Right lobe of liver (tissue), 6 donors: ENCODE measurements at regions not wholly inside any gene's neighbourhood (a gene's known extent, or its start where the extent isn't known, plus 50 kb on each side); places are given as distances from the start of the nearest gene placed in this dataset.

Experiments
- ATAC-seq, 4 donors: fragments of 200-7000 bp; cut with Tn5 transposase; one replicate each; pipeline ENCODE4 v1.9.1; 2020; ENCODE audit warnings: mild to moderate bottlenecking in 4 of 4, moderate library complexity in 4 of 4
- DNase-seq, 3 donors: peaks; one replicate each; pipeline ENCODE4 v3.0.0-alpha.2; 2020
- H3K27ac ChIP-seq, 3 donors: fragments of 200-600 bp; one replicate each; pipeline ENCODE4 v1.8.0; 2022
- H3K27me3 ChIP-seq, 2 donors: fragments of 200-600 bp; one replicate each; pipeline ENCODE4 v1.8.0; 2022
- H3K36me3 ChIP-seq, 4 donors: fragments of 200-600 bp; sonication (generic) in 1 of 4; one replicate each; pipeline versions ENCODE4 v1.5.1 to v1.8.0; 2017 to 2022; ENCODE audit warnings: control low read depth in 1 of 4
- H3K4me1 ChIP-seq, 4 donors: fragments of 200-600 bp; sonication (generic) in 1 of 4; one replicate each; pipeline versions ENCODE4 v1.5.1 to v1.8.0; 2017 to 2022; ENCODE audit warnings: control low read depth in 1 of 4
- H3K4me3 ChIP-seq, 3 donors: fragments of 200-600 bp; one replicate each; pipeline ENCODE4 v1.8.0; 2022
- H3K9me3 ChIP-seq, 4 donors: fragments of 200-600 bp; sonication (generic) in 1 of 4; one replicate each; pipeline versions ENCODE4 v1.5.1 to v1.8.0; 2017 to 2022; ENCODE audit warnings: control low read depth in 1 of 4
- POLR2A ChIP-seq: fragments of 450-650 bp; IDR thresholded peaks from one replicate; pipeline ENCODE4 v1.6.1; 2017; ENCODE audit warnings: antibody characterized with exemption, mild to moderate bottlenecking
- WGBS: methylation state at CpG from one replicate; pipeline ENCODE4 v1.1.6; 2018; ENCODE audit warnings: low coverage, low lambda C conversion rate; ENCODE audit not compliant: insufficient coverage; ENCODE audit errors: missing lambda C conversion rate; 5-methylcytosine and 5-hydroxymethylcytosine counted together
- intact Hi-C, 2 donors: fragments of 100-400 bp; cut with DNase I; formaldehyde crosslinking; loops; one replicate each; pipeline versions ENCODE4 v1.11.2 to v1.14.1; 2022
- TF ChIP-seq, protein P1 (sequence below), 4 donors: fragments of 200-600 bp in 3 of 4; fragments of 450-650 bp in 1 of 4; IDR thresholded peaks; one replicate each; pipeline versions ENCODE4 v1.5.1 to v1.8.0; 2016 to 2022; ENCODE audit warnings: antibody characterized with exemption in 4 of 4, mild to moderate bottlenecking in 2 of 4
- donor health status: DM: no; HTN: yes; CAD: no.
- donor health status: DM: no; HTN: no; CAD: no.
- donor health status: DM: no; HTN: no; CAD: no.
- donor health status: DM: no; HTN: yes; CAD: no.
- donor health status: DM: no; HTN: yes; CAD: no.

- ATAC-seq: no peak
- DNase-seq: no peak
- TF ChIP-seq, protein P1, sequence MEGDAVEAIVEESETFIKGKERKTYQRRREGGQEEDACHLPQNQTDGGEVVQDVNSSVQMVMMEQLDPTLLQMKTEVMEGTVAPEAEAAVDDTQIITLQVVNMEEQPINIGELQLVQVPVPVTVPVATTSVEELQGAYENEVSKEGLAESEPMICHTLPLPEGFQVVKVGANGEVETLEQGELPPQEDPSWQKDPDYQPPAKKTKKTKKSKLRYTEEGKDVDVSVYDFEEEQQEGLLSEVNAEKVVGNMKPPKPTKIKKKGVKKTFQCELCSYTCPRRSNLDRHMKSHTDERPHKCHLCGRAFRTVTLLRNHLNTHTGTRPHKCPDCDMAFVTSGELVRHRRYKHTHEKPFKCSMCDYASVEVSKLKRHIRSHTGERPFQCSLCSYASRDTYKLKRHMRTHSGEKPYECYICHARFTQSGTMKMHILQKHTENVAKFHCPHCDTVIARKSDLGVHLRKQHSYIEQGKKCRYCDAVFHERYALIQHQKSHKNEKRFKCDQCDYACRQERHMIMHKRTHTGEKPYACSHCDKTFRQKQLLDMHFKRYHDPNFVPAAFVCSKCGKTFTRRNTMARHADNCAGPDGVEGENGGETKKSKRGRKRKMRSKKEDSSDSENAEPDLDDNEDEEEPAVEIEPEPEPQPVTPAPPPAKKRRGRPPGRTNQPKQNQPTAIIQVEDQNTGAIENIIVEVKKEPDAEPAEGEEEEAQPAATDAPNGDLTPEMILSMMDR (IDR thresholded peaks at IDR 0.05): no peak
- no peak for TF ChIP-seq POLR2A
- H3K27ac ChIP-seq: no peak overlapping the region
- no peaks in the 10 kb centered on the region for H3K36me3 ChIP-seq
- no peaks in the 10 kb centered on the region for H3K4me1 ChIP-seq
- H3K27me3 ChIP-seq: no peaks in the 10 kb centered on the region
- H3K4me3 ChIP-seq: no peak overlapping the region
- no peaks in the 10 kb centered on the region for H3K9me3 ChIP-seq
- intact Hi-C loops: no loop called here
- WGBS: 33% methylated on average over 1 of the region's 2 CpGs
Observed at GRCh38 chr22:34296461-34296860, 376.2 kb upstream of the LARGE1 start.

- TF ChIP-seq, protein P1 (IDR thresholded peaks at IDR 0.05): no peak
- no peak for TF ChIP-seq POLR2A
- H3K27ac ChIP-seq: no peak overlapping the region
- no peaks in the 10 kb centered on the region for H3K9me3 ChIP-seq
- H3K4me1 ChIP-seq: no peaks in the 10 kb centered on the region
- no peaks in the 10 kb centered on the region for H3K27me3 ChIP-seq
- ATAC-seq: no peak
- H3K36me3 ChIP-seq: no peaks in the 10 kb centered on the region
- H3K4me3 ChIP-seq: no peak overlapping the region
- 90% methylated on average over 1 of the region's 1 CpG for WGBS
- intact Hi-C loops: no loop called here
- no peak for DNase-seq
Observed at GRCh38 chr22:34297536-34298120, 377.4 kb upstream of the LARGE1 start.

- no peak overlapping the region for H3K27ac ChIP-seq
- WGBS: 90% methylated on average over 1 of the region's 1 CpG
- DNase-seq: no peak
- no peak for ATAC-seq
- TF ChIP-seq POLR2A: no peak
- TF ChIP-seq, protein P1 (IDR thresholded peaks at IDR 0.05): no peak
- H3K4me3 ChIP-seq: no peak overlapping the region
- no peaks in the 10 kb centered on the region for H3K27me3 ChIP-seq
- intact Hi-C loops: no loop called here
- H3K4me1 ChIP-seq: no peaks in the 10 kb centered on the region
- H3K36me3 ChIP-seq: no peaks in the 10 kb centered on the region
- no peaks in the 10 kb centered on the region for H3K9me3 ChIP-seq
Observed at GRCh38 chr22:34299496-34299895, 379.2 kb upstream of the LARGE1 start.

- no peak overlapping the region for H3K27ac ChIP-seq
Observed at GRCh38 chr22:34301569-34301968, 381.3 kb upstream of the LARGE1 start.

More at GRCh38 chr22:34301569-34301968, 381.3 kb upstream of the LARGE1 start:
- no peaks in the 10 kb centered on the region for H3K27me3 ChIP-seq
- no peaks in the 10 kb centered on the region for H3K36me3 ChIP-seq
- DNase-seq (no peak), ATAC-seq (no peak)
- no peaks in the 10 kb centered on the region for H3K9me3 ChIP-seq
- no peak overlapping the region for H3K4me3 ChIP-seq
- TF ChIP-seq POLR2A: no peak
- TF ChIP-seq, protein P1 (IDR thresholded peaks at IDR 0.05): no peak
- no peaks in the 10 kb centered on the region for H3K4me1 ChIP-seq
- intact Hi-C loops: no loop called here
